HG03108 (cell line): ENCODE measurements at regions not wholly inside any gene's neighbourhood (a gene's known extent, or its start where the extent isn't known, plus 50 kb on each side); places are given as distances from the start of the nearest gene placed in this dataset.

Source experiments
- ATAC-seq: cut with Tn5 transposase; IDR thresholded peaks from one replicate; pipeline ENCODE4 v1.9.1; 2021; ENCODE audit warnings: moderate library complexity; ENCODE audit not compliant: unreplicated experiment

GRCh38 chr9:135249711-135250110 lies 162.2 kb downstream of the OLFM1 start:
- no peak for ATAC-seq

- no peak for ATAC-seq
Observed at GRCh38 chr9:135251331-135251761, 163.9 kb downstream of the OLFM1 start.

- no peak for ATAC-seq
Observed at GRCh38 chr9:135251996-135252760, 164.7 kb downstream of the OLFM1 start.

- no peak for ATAC-seq
Observed at GRCh38 chr9:135252980-135253304, 165.5 kb downstream of the OLFM1 start.

- ATAC-seq = no peak
Observed at GRCh38 chr9:135253305-135254004, 166.0 kb downstream of the OLFM1 start.

- no peak for ATAC-seq
Observed at GRCh38 chr9:135254176-135255032, 166.9 kb downstream of the OLFM1 start.

- ATAC-seq = no peak
Observed at GRCh38 chr9:135255033-135255840, 167.8 kb downstream of the OLFM1 start.

- ATAC-seq = no peak
Observed at GRCh38 chr9:135255841-135256580, 168.5 kb downstream of the OLFM1 start.

GRCh38 chr9:135256581-135257354 lies 169.3 kb downstream of the OLFM1 start:
- no peak for ATAC-seq

- ATAC-seq = no peak
Observed at GRCh38 chr9:135258461-135258860, 171.0 kb downstream of the OLFM1 start.

- no peak for ATAC-seq
Observed at GRCh38 chr9:135259273-135259672, 171.8 kb downstream of the OLFM1 start.

GRCh38 chr9:135260221-135261180 lies 173.0 kb downstream of the OLFM1 start:
- ATAC-seq = no peak

GRCh38 chr9:135262248-135262647 lies 174.8 kb downstream of the OLFM1 start:
- ATAC-seq = no peak

- no peak for ATAC-seq
Observed at GRCh38 chr9:135263511-135263910, 176.0 kb downstream of the OLFM1 start.

- ATAC-seq = no peak
Observed at GRCh38 chr9:135265931-135266330, 178.5 kb downstream of the OLFM1 start.

- no peak for ATAC-seq
Observed at GRCh38 chr9:135267191-135267809, 179.8 kb downstream of the OLFM1 start.

- no peak for ATAC-seq
Observed at GRCh38 chr9:135268031-135268430, 180.6 kb downstream of the OLFM1 start.

- ATAC-seq = no peak
Observed at GRCh38 chr9:135268981-135269380, 181.5 kb downstream of the OLFM1 start.
